Astrocyte (in vitro differentiated cells and primary cell): ENCODE measurements at regions not wholly inside any gene's neighbourhood (a gene's known extent, or its start where the extent isn't known, plus 50 kb on each side); places are given as distances from the start of the nearest gene placed in this dataset.

Experiments
- DNase-seq: peaks from one replicate; pipeline ENCODE4 v3.0.0-alpha.2; 2010; ENCODE audit warnings: low read depth
- FAIRE-seq: peaks from 2 replicates; lab custom pipeline; 2011; peaks lifted over from hg19 to GRCh38; lab: Jason Lieb, UNC
- H2AFZ ChIP-seq: 2 replicates; pipeline ENCODE4 v1.6.0; 2012; ENCODE audit warnings: low read depth, low read length, inconsistent platforms
- H3K27ac ChIP-seq: 2 replicates; pipeline ENCODE4 v1.5.1; 2011; ENCODE audit warnings: low read depth, low read length, inconsistent platforms
- H3K27me3 ChIP-seq: 2 replicates; pipeline ENCODE4 v1.6.0; 2011; ENCODE audit warnings: low read length, inconsistent platforms; ENCODE audit not compliant: insufficient read depth
- H3K36me3 ChIP-seq: 2 replicates; pipeline ENCODE4 v1.5.1; 2011; ENCODE audit warnings: low read length, inconsistent platforms; ENCODE audit not compliant: insufficient read depth
- H3K4me1 ChIP-seq: 2 replicates; pipeline ENCODE4 v1.5.1; 2011; ENCODE audit warnings: low read length, inconsistent platforms; ENCODE audit not compliant: insufficient read depth
- H3K4me2 ChIP-seq: 2 replicates; pipeline ENCODE4 v1.6.0; 2012; ENCODE audit warnings: low read length, inconsistent platforms
- H3K4me3 ChIP-seq: 2 replicates; pipeline ENCODE4 v1.5.1; 2011; ENCODE audit warnings: low read depth, mild to moderate bottlenecking, low read length, inconsistent platforms; ENCODE audit not compliant: insufficient read depth
- H3K79me2 ChIP-seq: 2 replicates; pipeline ENCODE4 v1.6.0; 2012; ENCODE audit warnings: mild to moderate bottlenecking, low read length, inconsistent platforms; ENCODE audit not compliant: insufficient read depth
- H3K9ac ChIP-seq: 2 replicates; pipeline ENCODE4 v1.6.0; 2012; ENCODE audit warnings: mild to moderate bottlenecking, low read length, inconsistent platforms
- H3K9me3 ChIP-seq: 2 replicates; pipeline ENCODE4 v1.5.1; 2012; ENCODE audit warnings: low read depth, mild to moderate bottlenecking, low read length, inconsistent platforms; ENCODE audit not compliant: insufficient read depth
- H4K20me1 ChIP-seq: 2 replicates; pipeline ENCODE4 v1.6.0; 2012; ENCODE audit warnings: low read length, inconsistent platforms; ENCODE audit not compliant: insufficient read depth
- H3K27ac Mint-ChIP-seq: one replicate; pipeline ENCODE4 v1.8.0; 2021; ENCODE audit warnings: mild to moderate bottlenecking, mixed read lengths; ENCODE audit not compliant: unreplicated experiment
- H3K27me3 Mint-ChIP-seq: one replicate; pipeline ENCODE4 v1.8.0; 2021; ENCODE audit warnings: low read depth, mixed read lengths; ENCODE audit not compliant: unreplicated experiment
- H3K36me3 Mint-ChIP-seq: one replicate; pipeline ENCODE4 v1.8.0; 2021; ENCODE audit warnings: low read depth, mixed read lengths; ENCODE audit not compliant: unreplicated experiment
- H3K4me1 Mint-ChIP-seq: one replicate; pipeline ENCODE4 v1.8.0; 2021; ENCODE audit warnings: low read depth, mixed read lengths; ENCODE audit not compliant: unreplicated experiment
- H3K4me3 Mint-ChIP-seq: one replicate; pipeline ENCODE4 v1.8.0; 2021; ENCODE audit warnings: mild to moderate bottlenecking, moderate library complexity, mixed read lengths; ENCODE audit not compliant: unreplicated experiment
- H3K9me3 Mint-ChIP-seq: one replicate; pipeline ENCODE4 v1.8.0; 2021; ENCODE audit warnings: mild to moderate bottlenecking, mixed read lengths; ENCODE audit not compliant: unreplicated experiment
- CTCF ChIP-seq: IDR thresholded peaks from 2 replicates; pipeline ENCODE4 v1.5.1; 2011; ENCODE audit warnings: low read depth, mild to moderate bottlenecking, inconsistent platforms, low read length, moderate library complexity; ENCODE audit not compliant: insufficient read depth
- EZH2 ChIP-seq: IDR thresholded peaks from 2 replicates; pipeline ENCODE4 v1.6.1; 2012; ENCODE audit warnings: mild to moderate bottlenecking, low read length, inconsistent platforms; ENCODE audit not compliant: insufficient read depth

GRCh38 chr11:32204751-32205150 is 113.9 kb downstream of the RCN1 start:
- Histone ChIP-seq H4K20me1 (no peaks in the 10 kb centered on the region), H3K9me3 (no peaks in the 10 kb centered on the region), H3K4me2 (no peak overlapping the region), H3K9ac (no peak overlapping the region), H3K79me2 (no peaks in the 10 kb centered on the region), H3K4me1 (no peaks in the 10 kb centered on the region), H2AFZ (no peak overlapping the region), H3K4me3 (no peak overlapping the region), H3K27me3 (no peaks in the 10 kb centered on the region), H3K27ac (no peak overlapping the region), H3K36me3 (no peaks in the 10 kb centered on the region)
- H3K9me3 Mint-ChIP-seq, result no peaks in the 10 kb centered on the region
- H3K36me3 Mint-ChIP-seq, result no peaks in the 10 kb centered on the region
- H3K4me1 Mint-ChIP-seq, result no peaks in the 10 kb centered on the region
- TF ChIP-seq EZH2 (no peak), CTCF (no peak)
- H3K27me3 Mint-ChIP-seq, result peaks cover 7% of the 10 kb centered on the region
- H3K27ac Mint-ChIP-seq, result no peak overlapping the region
- DNase-seq, result no peak
- FAIRE-seq, result no peak
- no peak overlapping the region for H3K4me3 Mint-ChIP-seq

- H3K36me3 Mint-ChIP-seq, result no peaks in the 10 kb centered on the region
- Histone ChIP-seq H3K4me1 (peaks cover 11% of the 10 kb centered on the region), H3K4me2 (peak overlapping the region; percentile 31), H3K9me3 (no peaks in the 10 kb centered on the region), H3K27ac (no peak overlapping the region), H3K27me3 (no peaks in the 10 kb centered on the region), H3K79me2 (no peaks in the 10 kb centered on the region), H2AFZ (peak overlapping the region; percentile 78), H4K20me1 (no peaks in the 10 kb centered on the region), H3K36me3 (no peaks in the 10 kb centered on the region), H3K9ac (peak overlapping the region; percentile 8), H3K4me3 (no peak overlapping the region)
- no peak overlapping the region for H3K27ac Mint-ChIP-seq
- FAIRE-seq (peak; percentile 76), DNase-seq (peak; percentile 64)
- TF ChIP-seq EZH2 (no peak), CTCF (no peak)
- no peaks in the 10 kb centered on the region for H3K9me3 Mint-ChIP-seq
- peaks cover 9% of the 10 kb centered on the region for H3K4me1 Mint-ChIP-seq
- peaks cover 7% of the 10 kb centered on the region for H3K27me3 Mint-ChIP-seq
- H3K4me3 Mint-ChIP-seq, result no peak overlapping the region
Measured at GRCh38 chr11:32210556-32210955, 119.7 kb downstream of the RCN1 start.

- peak overlapping the region; percentile 66 for H3K4me2 ChIP-seq
Measured at GRCh38 chr11:32213223-32213622, 122.3 kb downstream of the RCN1 start.

More at GRCh38 chr11:32213223-32213622, 122.3 kb downstream of the RCN1 start:
- DNase-seq (peak; percentile 85), FAIRE-seq (peak; percentile 58)
- H2AFZ ChIP-seq, result peak overlapping the region; percentile 27
- Mint-ChIP-seq H3K9me3 (no peaks in the 10 kb centered on the region), H3K27me3 (peaks cover 2% of the 10 kb centered on the region), H3K27ac (peak overlapping the region; percentile 89), H3K4me1 (peaks cover 9% of the 10 kb centered on the region), H3K4me3 (peak overlapping the region; percentile 35), H3K36me3 (no peaks in the 10 kb centered on the region)
- H4K20me1 ChIP-seq, result no peaks in the 10 kb centered on the region
- H3K9ac ChIP-seq, result no peak overlapping the region
- no peaks in the 10 kb centered on the region for H3K79me2 ChIP-seq
- H3K4me1 ChIP-seq, result peaks cover 11% of the 10 kb centered on the region
- TF ChIP-seq CTCF (no peak), EZH2 (no peak)
- no peak overlapping the region for H3K4me3 ChIP-seq
- H3K9me3 ChIP-seq, result no peaks in the 10 kb centered on the region
- peak overlapping the region; percentile 20 for H3K27ac ChIP-seq
- no peaks in the 10 kb centered on the region for H3K27me3 ChIP-seq
- no peaks in the 10 kb centered on the region for H3K36me3 ChIP-seq
